Duodenal mucosa (tissue), 2 donors: ENCODE measurements at regions not wholly inside any gene's neighbourhood (a gene's known extent, or its start where the extent isn't known, plus 50 kb on each side); places are given as distances from the start of the nearest gene placed in this dataset.

ENCODE experiments used
- H3K27ac ChIP-seq: one replicate; pipeline ENCODE4 v1.7.0; 2013; ENCODE audit warnings: low read depth, low read length
- H3K27me3 ChIP-seq, 2 donors: one replicate each; pipeline ENCODE4 v1.7.0; 2013; ENCODE audit warnings: low read length in 2 of 2, control low read depth in 1 of 2; ENCODE audit not compliant: insufficient read depth in 2 of 2, control insufficient read depth in 1 of 2
- H3K36me3 ChIP-seq, 2 donors: one replicate each; pipeline ENCODE4 v1.7.0; 2013; ENCODE audit warnings: low read length in 2 of 2, control low read depth in 1 of 2; ENCODE audit not compliant: insufficient read depth in 2 of 2, control insufficient read depth in 1 of 2
- H3K4me1 ChIP-seq, 2 donors: one replicate each; pipeline ENCODE4 v1.7.0; 2013; ENCODE audit warnings: low read length in 2 of 2, control low read depth in 1 of 2; ENCODE audit not compliant: insufficient read depth in 2 of 2, control insufficient read depth in 1 of 2
- H3K4me3 ChIP-seq, 2 donors: one replicate each; pipeline ENCODE4 v1.7.0; 2013; ENCODE audit warnings: low read length in 2 of 2, low read depth in 1 of 2
- H3K9ac ChIP-seq, 2 donors: one replicate each; pipeline ENCODE4 v1.7.0; 2013; ENCODE audit warnings: low read length in 2 of 2, low read depth in 1 of 2
- H3K9me3 ChIP-seq, 2 donors: one replicate each; pipeline ENCODE4 v1.7.0; 2013; ENCODE audit warnings: low read length in 2 of 2, control low read depth in 1 of 2; ENCODE audit not compliant: control insufficient read depth in 1 of 2

DNA sequence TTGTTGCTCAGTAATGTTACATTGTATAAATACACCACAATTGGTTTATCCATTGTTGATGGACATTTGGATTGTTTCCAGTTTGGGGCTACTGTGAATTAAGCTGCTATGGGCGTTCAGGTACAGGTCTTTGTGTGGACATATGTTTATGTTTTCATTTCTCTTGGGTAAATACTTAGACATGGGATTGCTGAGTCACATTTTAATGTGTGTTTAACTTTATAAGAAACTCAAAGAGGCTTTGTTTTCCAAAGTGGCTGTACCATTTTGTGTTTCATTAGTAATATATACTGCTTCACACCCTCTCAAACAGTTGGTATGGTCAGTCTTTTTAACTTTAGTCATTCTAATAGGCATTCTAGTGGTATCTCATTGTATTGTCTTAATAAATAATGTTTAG, 225.0 kb downstream of the SPTSSA start:
- no peaks in the 10 kb centered on the region for H3K27me3 ChIP-seq
- no peak overlapping the region for H3K4me3 ChIP-seq
- no peak overlapping the region for H3K9ac ChIP-seq
- H3K4me1 ChIP-seq = no peaks in the 10 kb centered on the region
- H3K9me3 ChIP-seq = no peaks in the 10 kb centered on the region
- H3K27ac ChIP-seq = no peak overlapping the region
- no peaks in the 10 kb centered on the region for H3K36me3 ChIP-seq

DNA sequence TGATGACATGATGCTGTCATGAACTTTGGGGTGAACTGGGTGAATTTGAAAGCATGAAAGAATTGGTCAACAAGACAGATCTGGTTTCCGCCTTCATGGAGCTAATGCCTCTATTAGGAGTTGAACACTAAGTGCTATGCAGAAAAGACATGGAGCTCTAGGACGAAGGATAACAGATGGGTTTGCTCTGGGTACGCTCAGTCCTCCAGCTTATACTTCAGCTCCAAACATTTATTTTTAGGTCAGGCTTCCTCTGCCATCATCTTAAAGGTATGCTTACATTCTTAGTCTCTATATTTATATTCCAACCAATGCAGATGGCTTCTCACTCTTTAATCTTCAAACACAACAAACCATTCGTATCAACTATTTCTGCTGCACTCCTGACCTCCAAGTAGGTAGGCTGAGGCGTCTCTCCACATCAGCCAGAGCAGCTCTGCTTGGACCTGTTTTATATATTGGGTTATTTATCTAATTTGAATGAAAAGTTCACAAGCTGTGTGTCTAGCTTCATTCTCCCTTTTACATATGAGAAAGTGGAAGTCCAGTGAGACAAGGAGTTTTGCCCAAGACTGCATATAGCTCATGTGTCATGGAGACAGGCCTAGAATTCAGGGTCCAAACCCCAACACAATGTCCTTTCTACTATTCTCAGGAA, 226.3 kb downstream of the SPTSSA start:
- H3K27me3 ChIP-seq = no peaks in the 10 kb centered on the region
- no peaks in the 10 kb centered on the region for H3K9me3 ChIP-seq
- no peaks in the 10 kb centered on the region for H3K4me1 ChIP-seq
- H3K9ac ChIP-seq = no peak overlapping the region
- H3K27ac ChIP-seq = no peak overlapping the region
- no peaks in the 10 kb centered on the region for H3K36me3 ChIP-seq
- H3K4me3 ChIP-seq = no peak overlapping the region

DNA sequence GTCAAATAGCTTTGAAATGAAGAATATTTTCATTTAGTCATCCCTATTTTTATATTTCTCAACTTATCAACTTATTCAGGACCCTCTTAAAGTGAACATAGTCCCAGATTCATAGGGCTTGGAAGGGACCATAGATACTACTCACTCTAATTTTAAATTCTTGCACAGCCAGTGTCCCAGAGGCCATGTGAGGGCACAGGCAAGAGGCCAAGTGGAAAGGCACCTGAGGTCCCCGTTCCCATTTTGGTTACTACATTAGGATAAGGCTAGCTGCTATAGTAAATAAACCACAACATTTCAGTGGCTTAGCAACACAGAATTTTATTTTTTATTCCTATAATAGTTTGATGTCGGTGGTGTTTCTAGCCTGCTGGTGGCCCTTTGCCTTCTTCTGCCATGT, 227.8 kb downstream of the SPTSSA start:
- Histone ChIP-seq H3K4me1 (no peaks in the 10 kb centered on the region), H3K36me3 (no peaks in the 10 kb centered on the region), H3K4me3 (no peak overlapping the region), H3K27me3 (no peaks in the 10 kb centered on the region), H3K9ac (no peak overlapping the region), H3K9me3 (no peaks in the 10 kb centered on the region), H3K27ac (no peak overlapping the region)

DNA sequence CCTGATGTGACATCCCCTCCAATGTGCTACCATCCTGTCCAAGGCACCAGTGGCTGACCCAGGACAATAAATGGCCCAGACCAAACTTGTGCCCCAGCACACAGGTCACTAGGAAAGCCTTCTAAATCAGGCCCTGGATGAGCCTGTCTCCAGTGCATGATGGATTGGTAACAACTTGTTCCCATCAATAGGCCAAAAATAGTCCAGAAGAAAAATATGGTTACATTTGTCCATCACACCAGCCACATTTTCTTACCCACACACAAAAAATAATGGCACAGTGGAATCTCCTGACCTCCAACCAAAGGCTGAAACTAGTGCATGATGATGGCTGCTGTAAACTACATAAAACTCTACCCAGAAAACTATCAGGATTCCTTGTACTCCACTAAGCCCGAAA, 228.4 kb downstream of the SPTSSA start:
- Histone ChIP-seq H3K27me3 (no peaks in the 10 kb centered on the region), H3K9ac (no peak overlapping the region), H3K4me1 (no peaks in the 10 kb centered on the region), H3K27ac (no peak overlapping the region), H3K4me3 (no peak overlapping the region), H3K36me3 (no peaks in the 10 kb centered on the region), H3K9me3 (no peaks in the 10 kb centered on the region)

DNA sequence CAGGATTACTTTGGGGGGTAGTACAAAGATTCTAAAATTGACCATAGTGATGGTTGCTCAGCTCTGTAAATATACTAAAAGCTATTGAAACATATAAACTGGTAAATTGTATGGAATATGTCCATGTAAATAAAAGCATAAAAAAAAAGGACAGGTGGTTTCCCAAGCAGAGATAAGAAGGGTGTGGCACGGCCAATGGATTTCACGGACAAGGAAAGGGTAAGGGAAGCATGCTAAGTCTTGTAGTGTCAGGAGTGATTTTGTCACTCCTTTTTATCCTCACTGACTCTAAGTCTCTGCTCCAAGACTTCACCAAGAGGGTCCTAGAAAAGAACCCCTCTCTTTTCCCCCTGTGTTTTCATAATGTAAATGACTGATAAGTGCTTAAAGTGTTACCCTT, 229.2 kb downstream of the SPTSSA start:
- H3K4me1 ChIP-seq = peaks cover 0 to 3% of the 10 kb centered on the region in 2 donors
- no peaks in the 10 kb centered on the region for H3K9me3 ChIP-seq
- no peak overlapping the region for H3K4me3 ChIP-seq
- H3K9ac ChIP-seq = no peak overlapping the region
- H3K27me3 ChIP-seq = no peaks in the 10 kb centered on the region
- H3K36me3 ChIP-seq = no peaks in the 10 kb centered on the region
- H3K27ac ChIP-seq = no peak overlapping the region

DNA sequence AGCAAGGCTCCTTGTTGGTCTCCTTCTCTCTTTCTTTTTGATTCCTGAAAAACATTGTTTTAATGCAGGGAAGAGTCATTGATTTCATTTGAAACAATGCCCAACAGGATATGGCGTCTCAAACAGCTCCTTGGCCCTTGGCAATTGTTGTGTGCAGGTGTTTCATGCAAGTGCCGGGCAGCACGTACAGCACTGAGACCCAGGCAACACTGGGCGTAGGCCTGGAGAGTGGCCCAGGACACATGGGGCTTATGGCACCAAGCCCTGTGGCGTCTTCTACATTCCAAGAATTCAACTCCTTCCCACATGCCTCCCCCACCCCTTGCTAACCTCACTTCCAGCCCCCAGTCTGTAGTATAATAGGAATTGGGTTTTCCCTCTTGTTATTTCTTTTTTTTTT, 230.4 kb downstream of the SPTSSA start:
- no peak overlapping the region for H3K4me3 ChIP-seq
- H3K9ac ChIP-seq = no peak overlapping the region
- no peaks in the 10 kb centered on the region for H3K36me3 ChIP-seq
- H3K27me3 ChIP-seq = no peaks in the 10 kb centered on the region
- H3K4me1 ChIP-seq = peaks cover 0 to 3% of the 10 kb centered on the region in 2 donors
- no peak overlapping the region for H3K27ac ChIP-seq
- no peaks in the 10 kb centered on the region for H3K9me3 ChIP-seq

DNA sequence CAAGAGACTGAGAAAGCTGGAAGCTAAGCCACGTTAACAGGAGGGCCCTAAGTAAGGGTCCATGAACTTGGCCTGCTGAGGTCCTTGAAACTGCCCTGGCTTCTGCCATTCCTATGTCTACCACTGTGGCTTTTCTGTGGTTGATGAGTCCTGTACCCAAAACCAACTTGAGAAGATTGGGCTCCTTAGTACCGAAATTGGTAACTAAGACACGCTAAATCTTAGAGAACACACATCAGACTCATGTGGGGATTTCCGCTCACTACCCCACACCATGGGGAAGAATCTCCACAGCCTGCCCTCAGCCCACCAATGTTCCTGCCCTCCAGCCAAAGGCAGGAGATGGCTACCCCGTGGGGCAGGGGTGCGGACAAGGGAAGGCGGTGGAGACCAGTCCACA, 232.9 kb downstream of the SPTSSA start:
- H3K9ac ChIP-seq = no peak overlapping the region

DNA sequence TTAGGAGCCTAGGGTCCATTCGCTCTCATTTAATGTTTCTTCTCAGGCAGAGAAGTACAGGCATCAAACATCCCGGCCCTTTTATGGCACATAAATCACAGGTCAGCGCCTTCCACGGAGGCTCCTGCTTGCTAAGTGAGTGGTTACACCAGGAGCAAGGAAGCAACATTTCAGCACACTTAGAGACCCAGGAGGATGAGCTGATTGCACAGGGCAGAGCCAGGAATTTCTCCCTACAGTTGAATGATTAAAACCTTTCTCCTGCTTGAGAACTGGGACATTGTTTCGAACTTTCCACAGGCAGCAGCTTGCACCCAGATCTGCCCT, 233.4 kb downstream of the SPTSSA start:
- H3K4me3 ChIP-seq = no peak overlapping the region

More for the DNA sequence above, 232.9 kb downstream of the SPTSSA start:
- no peak overlapping the region for H3K27ac ChIP-seq
- peaks cover 0 to 3% of the 10 kb centered on the region in 2 donors for H3K4me1 ChIP-seq
- no peaks in the 10 kb centered on the region for H3K9me3 ChIP-seq
- no peaks in the 10 kb centered on the region for H3K36me3 ChIP-seq
- H3K4me3 ChIP-seq = no peak overlapping the region
- no peaks in the 10 kb centered on the region for H3K27me3 ChIP-seq

DNA sequence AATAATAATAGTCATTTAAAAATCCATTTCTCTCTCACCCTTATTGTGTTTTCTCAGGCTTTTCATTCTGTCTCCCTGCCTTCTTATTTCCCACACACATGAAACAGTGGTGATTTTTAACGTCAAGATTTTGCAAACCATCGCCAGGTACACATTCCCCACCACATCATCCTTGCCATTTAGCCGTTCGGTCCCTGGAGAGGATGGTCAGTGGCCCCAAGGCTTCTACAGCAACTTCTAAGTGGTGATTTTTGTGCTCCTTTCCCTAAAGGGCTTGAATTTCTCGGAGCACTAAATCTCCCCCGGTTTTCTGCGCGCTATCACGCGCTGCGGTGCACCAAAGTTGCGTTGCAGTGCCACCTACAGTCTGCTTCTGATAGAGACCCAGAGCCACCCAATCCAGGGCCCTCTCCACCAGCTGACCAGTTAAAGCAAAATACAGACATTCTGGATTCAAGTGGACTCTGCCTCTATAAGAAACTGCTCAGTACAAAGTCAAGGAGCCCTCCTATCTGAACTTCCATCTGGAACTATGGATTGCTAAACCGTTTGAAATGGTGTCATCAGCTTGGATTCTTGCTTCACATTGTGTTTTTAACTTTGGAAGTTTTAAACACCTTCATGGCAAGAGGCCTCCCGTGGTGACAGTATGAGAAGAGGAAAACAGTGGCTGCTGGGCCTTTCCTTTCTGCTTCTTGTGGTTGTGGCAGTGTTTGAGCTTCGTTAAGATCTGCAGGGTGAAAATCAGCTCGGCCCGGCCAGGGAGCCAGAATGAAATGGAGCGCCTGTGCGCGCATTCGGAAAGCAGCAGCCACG, 234.0 kb downstream of the SPTSSA start:
- H3K9me3 ChIP-seq = no peaks in the 10 kb centered on the region
- no peaks in the 10 kb centered on the region for H3K27me3 ChIP-seq
- H3K36me3 ChIP-seq = no peaks in the 10 kb centered on the region
- H3K4me3 ChIP-seq = no peak overlapping the region
- no peak overlapping the region for H3K9ac ChIP-seq
- no peak overlapping the region for H3K27ac ChIP-seq
- peaks cover 0 to 3% of the 10 kb centered on the region in 2 donors for H3K4me1 ChIP-seq

More for the DNA sequence above, 233.4 kb downstream of the SPTSSA start:
- H3K9me3 ChIP-seq = no peaks in the 10 kb centered on the region
- no peak overlapping the region for H3K9ac ChIP-seq
- H3K27ac ChIP-seq = no peak overlapping the region
- H3K4me1 ChIP-seq = peaks cover 0 to 3% of the 10 kb centered on the region in 2 donors
- H3K36me3 ChIP-seq = no peaks in the 10 kb centered on the region
- H3K27me3 ChIP-seq = no peaks in the 10 kb centered on the region

DNA sequence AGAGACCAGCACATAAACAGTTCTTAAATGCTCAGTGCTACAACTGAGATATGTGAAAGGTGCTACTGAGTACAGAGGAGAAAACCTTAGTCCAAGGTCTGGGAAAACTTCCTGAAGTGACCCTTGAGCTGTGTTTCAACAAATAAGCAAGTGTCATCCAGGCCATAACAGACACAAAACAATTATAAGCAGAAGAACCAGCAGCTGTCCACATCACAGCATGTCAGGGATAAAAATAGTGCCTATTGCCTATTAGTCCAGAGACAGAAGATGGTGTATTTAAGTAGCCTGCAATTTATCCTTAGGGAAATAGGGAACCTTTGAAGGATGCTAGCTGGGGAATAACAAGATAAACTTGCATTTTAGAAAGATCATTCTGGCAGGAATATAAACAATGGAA, 237.8 kb downstream of the SPTSSA start:
- H3K9me3 ChIP-seq = no peaks in the 10 kb centered on the region
- no peaks in the 10 kb centered on the region for H3K27me3 ChIP-seq
- H3K9ac ChIP-seq = no peak overlapping the region
- H3K27ac ChIP-seq = no peak overlapping the region
- no peak overlapping the region for H3K4me3 ChIP-seq
- peaks cover 3 to 10% of the 10 kb centered on the region in 2 donors for H3K4me1 ChIP-seq
- no peaks in the 10 kb centered on the region for H3K36me3 ChIP-seq
